ENCODE measurements at regions not wholly inside any gene's neighbourhood (a gene's known extent, or its start where the extent isn't known, plus 50 kb on each side); places are given as distances from the start of the nearest gene placed in this dataset. TPM values are rescaled to one million over a fixed set of nuclear protein-coding genes. Genes with fewer than 3 reads are reported as not detected.

- POLR2A ChIA-PET = no interaction called here
- H3K27ac ChIP-seq (ENCODE audit: low read depth, low read length) = no peak overlapping the region
These were observed 52.4 kb upstream of the PTMA start for GRCh38 chr2:231655894-231656293.

More at GRCh38 chr2:231655894-231656293, 52.4 kb upstream of the PTMA start:
- Histone ChIP-seq H3K27me3 (ENCODE audit: control insufficient read depth, insufficient read depth, low read length) (no peaks in the 10 kb centered on the region), H3K9me3 (ENCODE audit: control insufficient read depth, insufficient read depth, low read length) (no peaks in the 10 kb centered on the region), H3K4me3 (ENCODE audit: low read depth, low read length) (no peak overlapping the region)
- TF ChIP-seq CTCF (IDR thresholded peaks at IDR 0.05; ENCODE audit: low read depth, low read length) = no peak
- no peak for DNase-seq (ENCODE audit: low read depth, low spot score)
- CTCF ChIA-PET = no interaction called here

Small RNA genes in the stretch of these regions (small RNA-seq; reads per million reads assigned to genes)
- not detected for gene RN7SL499P (ENCODE audit: insufficient read length, low read depth)
